ENCODE measurements at regions not wholly inside any gene's neighbourhood (a gene's known extent, or its start where the extent isn't known, plus 50 kb on each side); places are given as distances from the start of the nearest gene placed in this dataset.

DNA sequence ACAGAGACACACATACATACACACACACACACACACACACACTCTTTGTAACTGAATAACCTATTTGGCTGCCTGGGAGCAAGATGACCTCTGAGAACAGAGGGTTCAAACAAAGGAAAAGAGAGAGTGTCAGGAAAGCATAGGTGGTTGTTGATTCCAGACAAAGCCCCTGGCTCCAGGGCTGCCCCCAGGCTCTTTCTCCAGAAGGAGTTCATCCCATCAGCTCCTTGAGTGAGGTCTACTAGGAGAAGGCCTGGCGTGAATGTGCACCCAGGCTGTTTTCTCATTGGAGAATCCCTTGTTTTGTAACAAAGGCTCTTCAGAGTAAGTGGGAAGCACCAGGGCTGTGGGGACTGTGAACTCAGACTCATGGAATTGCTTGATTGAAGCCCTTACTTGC is 151.9 kb downstream of the EMP1 start:
- H3K27ac ChIP-seq (ENCODE audit: low read length) = no peak overlapping the region

GRCh38 chr12:13347241-13348043 is 150.9 kb downstream of the EMP1 start:
- Histone ChIP-seq H3K4me3 (ENCODE audit: low read depth in 2 of 2, low read length in 2 of 2) (no peak overlapping the region), H3K27ac (ENCODE audit: low read length) (no peak overlapping the region), H3K36me3 (ENCODE audit: control insufficient read depth, insufficient read depth, low read length) (no peaks in the 10 kb centered on the region), H3K9me3 (ENCODE audit: control insufficient read depth, insufficient read depth, low read depth, low read length) (no peaks in the 10 kb centered on the region), H3K27me3 (ENCODE audit: control insufficient read depth, insufficient read depth, low read length) (no peaks in the 10 kb centered on the region), H3K4me1 (ENCODE audit: control insufficient read depth, insufficient read depth, low read length) (no peaks in the 10 kb centered on the region)
- POLR2A ChIA-PET = no interaction called here
- no peak for DNase-seq (ENCODE audit: low read depth, low spot score)
- BruUV-seq (replicated peaks) = no TSS peak
- no peak for TF ChIP-seq REST (IDR thresholded peaks at IDR 0.05; ENCODE audit: insufficient read depth in 1 of 2, low read depth in 2 of 2, low read length in 1 of 2)
- TF ChIP-seq, protein P1, sequence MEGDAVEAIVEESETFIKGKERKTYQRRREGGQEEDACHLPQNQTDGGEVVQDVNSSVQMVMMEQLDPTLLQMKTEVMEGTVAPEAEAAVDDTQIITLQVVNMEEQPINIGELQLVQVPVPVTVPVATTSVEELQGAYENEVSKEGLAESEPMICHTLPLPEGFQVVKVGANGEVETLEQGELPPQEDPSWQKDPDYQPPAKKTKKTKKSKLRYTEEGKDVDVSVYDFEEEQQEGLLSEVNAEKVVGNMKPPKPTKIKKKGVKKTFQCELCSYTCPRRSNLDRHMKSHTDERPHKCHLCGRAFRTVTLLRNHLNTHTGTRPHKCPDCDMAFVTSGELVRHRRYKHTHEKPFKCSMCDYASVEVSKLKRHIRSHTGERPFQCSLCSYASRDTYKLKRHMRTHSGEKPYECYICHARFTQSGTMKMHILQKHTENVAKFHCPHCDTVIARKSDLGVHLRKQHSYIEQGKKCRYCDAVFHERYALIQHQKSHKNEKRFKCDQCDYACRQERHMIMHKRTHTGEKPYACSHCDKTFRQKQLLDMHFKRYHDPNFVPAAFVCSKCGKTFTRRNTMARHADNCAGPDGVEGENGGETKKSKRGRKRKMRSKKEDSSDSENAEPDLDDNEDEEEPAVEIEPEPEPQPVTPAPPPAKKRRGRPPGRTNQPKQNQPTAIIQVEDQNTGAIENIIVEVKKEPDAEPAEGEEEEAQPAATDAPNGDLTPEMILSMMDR (IDR thresholded peaks at IDR 0.05) = 0 out of 2 replicates have a peak, but pooled peaks have one; percentile 6
- intact Hi-C loops (cut with micrococcal nuclease; ENCODE audit: unreplicated experiment) = no loop called here
- CTCF ChIA-PET = no interaction called here
- no peak for ATAC-seq
- in situ Hi-C loops (cut with HindIII; ENCODE audit: low pct_unique_long_range_greater_than_20kb, low sequenced_read_pairs) = no loop called here

More for the DNA sequence above, 151.9 kb downstream of the EMP1 start:
- Histone ChIP-seq H3K9me3 (ENCODE audit: control insufficient read depth, insufficient read depth, low read depth, low read length) (no peaks in the 10 kb centered on the region), H3K27me3 (ENCODE audit: control insufficient read depth, insufficient read depth, low read length) (no peaks in the 10 kb centered on the region), H3K4me3 (ENCODE audit: low read depth in 2 of 2, low read length in 2 of 2) (no peak overlapping the region), H3K36me3 (ENCODE audit: control insufficient read depth, insufficient read depth, low read length) (no peaks in the 10 kb centered on the region), H3K4me1 (ENCODE audit: control insufficient read depth, insufficient read depth, low read length) (no peaks in the 10 kb centered on the region)
- CTCF ChIA-PET = no interaction called here
- POLR2A ChIA-PET = no interaction called here
- no peak for DNase-seq (ENCODE audit: low read depth, low spot score)
- TF ChIP-seq TCF7L2 (IDR thresholded peaks at IDR 0.05; ENCODE audit: low read depth, low read length) (no peak), SIN3A (IDR thresholded peaks at IDR 0.05; ENCODE audit: borderline replicate concordance, insufficient read depth, low read depth, low read length) (no peak), POLR2AphosphoS5 (IDR thresholded peaks at IDR 0.05; ENCODE audit: low read depth, low read length) (no peak), REST (IDR thresholded peaks at IDR 0.05; ENCODE audit: insufficient read depth in 1 of 2, low read depth in 2 of 2, low read length in 1 of 2) (no peak)
- TF ChIP-seq, protein P1 (IDR thresholded peaks at IDR 0.05) = no peak
- no peak for ATAC-seq
- intact Hi-C loops (cut with micrococcal nuclease; ENCODE audit: unreplicated experiment) = no loop called here
- in situ Hi-C loops (cut with HindIII; ENCODE audit: low pct_unique_long_range_greater_than_20kb, low sequenced_read_pairs) = no loop called here
- BruUV-seq (replicated peaks) = no TSS peak

Measured in Panc1 (cell line).